ENCODE measurements at regions not wholly inside any gene's neighbourhood (a gene's known extent, or its start where the extent isn't known, plus 50 kb on each side); places are given as distances from the start of the nearest gene placed in this dataset.

GRCh38 chr2:123895651-123896050 is 129.4 kb upstream of the CNTNAP5 start:
- H3K36me3 ChIP-seq = no peaks in the 10 kb centered on the region
- peaks cover 0 to 27% (median 0%) of the 10 kb centered on the region in 4 donors for H3K9me3 ChIP-seq
- no peak overlapping the region for H3K4me3 ChIP-seq
- no peaks in the 10 kb centered on the region for H3K4me1 ChIP-seq
- no peaks in the 10 kb centered on the region for H3K27me3 ChIP-seq
- no peak for DNase-seq (ENCODE audit: low spot score in 2 of 2)
- TF ChIP-seq CTCF (IDR thresholded peaks at IDR 0.05) (no peak), EP300 (IDR thresholded peaks at IDR 0.05) (no peak), POLR2A (IDR thresholded peaks at IDR 0.05) (no peak)
- no peak overlapping the region for H3K27ac ChIP-seq
- 60 to 62% methylated on average over 2 of the region's 2 CpGs for WGBS, 2 donors

GRCh38 chr2:123901256-123901655 is 123.8 kb upstream of the CNTNAP5 start:
- no peaks in the 10 kb centered on the region for H3K4me1 ChIP-seq
- 86 to 89% methylated on average over 3 of the region's 3 CpGs for WGBS, 2 donors
- TF ChIP-seq CTCF (IDR thresholded peaks at IDR 0.05) = no peak
- no peak for TF ChIP-seq POLR2A (IDR thresholded peaks at IDR 0.05)
- TF ChIP-seq EP300 (IDR thresholded peaks at IDR 0.05) = no peak
- no peak overlapping the region for H3K4me3 ChIP-seq
- no peak overlapping the region for H3K27ac ChIP-seq
- H3K9me3 ChIP-seq = peaks cover 0 to 15% (median 0%) of the 10 kb centered on the region in 4 donors
- H3K36me3 ChIP-seq = no peaks in the 10 kb centered on the region
- no peaks in the 10 kb centered on the region for H3K27me3 ChIP-seq
- no peak for DNase-seq (ENCODE audit: low spot score in 2 of 2)

- H3K9me3 ChIP-seq = peaks cover 0 to 7% (median 0%) of the 10 kb centered on the region in 4 donors
- H3K36me3 ChIP-seq = no peaks in the 10 kb centered on the region
- H3K27me3 ChIP-seq = no peaks in the 10 kb centered on the region
- no peak overlapping the region for H3K27ac ChIP-seq
- H3K4me3 ChIP-seq = no peak overlapping the region
- H3K4me1 ChIP-seq = no peaks in the 10 kb centered on the region
- 67 to 74% methylated on average over 2 of the region's 2 CpGs for WGBS, 2 donors
- no peak for TF ChIP-seq EP300 (IDR thresholded peaks at IDR 0.05)
- TF ChIP-seq POLR2A (IDR thresholded peaks at IDR 0.05) = no peak
- no peak for TF ChIP-seq CTCF (IDR thresholded peaks at IDR 0.05)
- no peak for DNase-seq (ENCODE audit: low spot score in 2 of 2)
These were observed 118.7 kb upstream of the CNTNAP5 start for GRCh38 chr2:123906361-123906760.

- no peaks in the 10 kb centered on the region for H3K36me3 ChIP-seq
- H3K27me3 ChIP-seq = no peaks in the 10 kb centered on the region
- TF ChIP-seq CTCF (IDR thresholded peaks at IDR 0.05) (no peak), EP300 (IDR thresholded peaks at IDR 0.05) (no peak), POLR2A (IDR thresholded peaks at IDR 0.05) (no peak)
- H3K27ac ChIP-seq = no peak overlapping the region
- no peak for DNase-seq (ENCODE audit: low spot score in 2 of 2)
- no peaks in the 10 kb centered on the region for H3K4me1 ChIP-seq
- 73 to 80% methylated on average over 2 of the region's 2 CpGs for WGBS, 2 donors
- H3K9me3 ChIP-seq = no peaks in the 10 kb centered on the region
- H3K4me3 ChIP-seq = no peak overlapping the region
These were observed 116.6 kb upstream of the CNTNAP5 start for GRCh38 chr2:123908522-123908921.

GRCh38 chr2:123912171-123912570 is 112.9 kb upstream of the CNTNAP5 start:
- TF ChIP-seq CTCF (IDR thresholded peaks at IDR 0.05) = no peak
- TF ChIP-seq POLR2A (IDR thresholded peaks at IDR 0.05) = no peak
- no peak for TF ChIP-seq EP300 (IDR thresholded peaks at IDR 0.05)
- Histone ChIP-seq H3K9me3 (no peaks in the 10 kb centered on the region), H3K36me3 (no peaks in the 10 kb centered on the region), H3K4me1 (no peaks in the 10 kb centered on the region), H3K4me3 (no peak overlapping the region), H3K27ac (no peak overlapping the region), H3K27me3 (no peaks in the 10 kb centered on the region)
- 76 to 81% methylated on average over 4 of the region's 4 CpGs for WGBS, 2 donors
- DNase-seq (ENCODE audit: low spot score in 2 of 2) = no peak

Data from tibial nerve (tissue), 4 donors.